HepG2 (cell line): ENCODE measurements at regions not wholly inside any gene's neighbourhood (a gene's known extent, or its start where the extent isn't known, plus 50 kb on each side); places are given as distances from the start of the nearest gene placed in this dataset.

ENCODE experiments used
- ATAC-seq: fragments of 200-7000 bp; cut with Tn5 transposase; 3 replicates; pipeline ENCODE4 v1.9.1; 2020; ENCODE audit warnings: mild to moderate bottlenecking, moderate library complexity
- BruUV-seq: library from RNA; stranded (reverse); fragments of 400-500 nt; replicated peaks from 2 replicates; lab custom pipeline; 2021; lab: Mats Ljungman, UMichigan
- CTCF ChIA-PET: fragments of 300-600 bp; formaldehyde crosslinking; extraction: SDS; loops from one replicate; lab custom pipeline; 2021; ENCODE audit warnings: low total read pairs, inconsistent platforms, low intra/inter-chr PET ratio; lab: Yijun Ruan, JAX
- POLR2A ChIA-PET: fragments of 350-600 bp; sonication (Branson Sonifier 250); formaldehyde crosslinking; loops from one replicate; lab custom pipeline; 2020; ENCODE audit warnings: antibody characterized with exemption, inconsistent platforms; lab: Yijun Ruan, JAX
- DNase-seq: peaks from one replicate; pipeline ENCODE4 v3.0.0-alpha.2; 2015; ENCODE audit warnings: low spot score
- FAIRE-seq: peaks from 3 replicates; lab custom pipeline; 2011; peaks lifted over from hg19 to GRCh38; lab: Jason Lieb, UNC
- H2AFZ ChIP-seq: one replicate; pipeline ENCODE4 v1.6.1; 2011; ENCODE audit warnings: low read length, inconsistent platforms
- H3K27ac ChIP-seq: fragments of 300-600 bp; 3 replicates; pipeline ENCODE4 v1.8.0; 2011; ENCODE audit warnings: mixed run types, mild to moderate bottlenecking, mixed read lengths, low read length, inconsistent platforms; ENCODE audit not compliant: insufficient read depth; ENCODE audit errors: extremely low read length
- H3K27me3 ChIP-seq, 2 experiments: fragments of 200-600 bp in 1 of 2; 2 replicates in 1 of 2; 3 replicates in 1 of 2; pipeline versions ENCODE4 v1.6.0 to v1.8.0; 2011; ENCODE audit warnings: low read length in 2 of 2, mild to moderate bottlenecking in 2 of 2, moderate library complexity in 2 of 2, inconsistent platforms in 1 of 2; ENCODE audit not compliant: insufficient read depth in 2 of 2, control insufficient read depth in 1 of 2
- H3K36me3 ChIP-seq, 2 experiments: fragments of 200-600 bp in 1 of 2; replicated peaks in 1 of 2; 2 replicates in 1 of 2; 3 replicates in 1 of 2; pipeline versions ENCODE4 v1.5.1 to v1.8.0; 2011; ENCODE audit warnings: low read length in 2 of 2, inconsistent platforms in 1 of 2; ENCODE audit not compliant: insufficient read depth in 2 of 2, control insufficient read depth in 1 of 2
- H3K4me1 ChIP-seq: 2 replicates; pipeline ENCODE4 v1.5.1; 2012; ENCODE audit warnings: low read length, inconsistent platforms; ENCODE audit not compliant: insufficient read depth
- H3K4me2 ChIP-seq: 2 replicates; pipeline ENCODE4 v1.6.0; 2011; ENCODE audit warnings: low read depth, low read length, inconsistent platforms
- H3K4me3 ChIP-seq, 3 experiments: fragments of 200-600 bp in 1 of 3; sonication (generic), shearing (Covaris generic) in 1 of 3; replicated peaks in 1 of 3; 2 replicates each; pipeline ENCODE4 v1.5.1; 2011 to 2016; ENCODE audit warnings: low read length in 3 of 3, inconsistent platforms in 2 of 3, low read depth in 2 of 3, mild to moderate bottlenecking in 2 of 3, control low read depth in 1 of 3, mixed read lengths in 1 of 3; ENCODE audit not compliant: insufficient read depth in 1 of 3
- H3K79me2 ChIP-seq: one replicate; pipeline ENCODE4 v1.6.1; 2011; ENCODE audit warnings: low read length, inconsistent platforms; ENCODE audit not compliant: insufficient read depth
- H3K9ac ChIP-seq: 2 replicates; pipeline ENCODE4 v1.6.0; 2011; ENCODE audit warnings: mild to moderate bottlenecking, low read depth, low read length, inconsistent platforms; ENCODE audit not compliant: insufficient read depth
- H3K9me3 ChIP-seq: 2 replicates; pipeline ENCODE4 v1.5.1; 2012; ENCODE audit warnings: mild to moderate bottlenecking, low read length
- H4K20me1 ChIP-seq: 2 replicates; pipeline ENCODE4 v1.6.0; 2011; ENCODE audit warnings: inconsistent platforms, mild to moderate bottlenecking, low read length, moderate library complexity; ENCODE audit not compliant: insufficient read depth
- HNF1A ChIP-seq, 2 experiments: sonication (generic) in 1 of 2; formaldehyde crosslinking in 1 of 2; IDR thresholded peaks; 2 replicates each; pipeline versions ENCODE4 v1.4.0 to v1.6.1; 2016 to 2020; ENCODE audit warnings: borderline replicate concordance in 1 of 2, low read depth in 1 of 2, mild to moderate bottlenecking in 1 of 2, missing genetic modification reagents in 1 of 2
- MLX ChIP-seq: IDR thresholded peaks from 2 replicates; pipeline ENCODE4 v1.6.1; 2016
- WGBS: methylation state at CpG from one replicate; pipeline ENCODE4 v1.1.6; 2017; ENCODE audit warnings: low lambda C conversion rate; 5-methylcytosine and 5-hydroxymethylcytosine counted together
- in situ Hi-C: cut with HindIII; loops from 2 replicates; pipeline ENCODE4 v1.10.0; 2017; ENCODE audit warnings: low pct_unique_long_range_greater_than_20kb; ENCODE audit not compliant: extremely low pct_ligation_motif_present
- intact Hi-C: fragments of 100-400 bp; cut with micrococcal nuclease; formaldehyde crosslinking; loops from one replicate; pipeline ENCODE4 v1.10.0; 2022; ENCODE audit not compliant: unreplicated experiment

- BruUV-seq = no TSS peak
- DNase-seq = no peak
- 13% methylated on average over 8 of the region's 9 CpGs for WGBS
- no peaks in the 10 kb centered on the region for H3K4me1 ChIP-seq
- H3K27ac ChIP-seq = no peak overlapping the region
- in situ Hi-C loops (no loop called here), intact Hi-C loops (no loop called here)
- TF ChIP-seq HNF1A (IDR thresholded peaks at IDR 0.05; ENCODE audit: low read depth) = no peak
- no peak for TF ChIP-seq HNF1A (CRISPR knock-in tag; IDR thresholded peaks at IDR 0.05; ENCODE audit: borderline replicate concordance)
- no peak for TF ChIP-seq MLX (CRISPR knock-in tag)
- no peaks in the 10 kb centered on the region for H4K20me1 ChIP-seq
- H3K36me3 ChIP-seq = no peaks in the 10 kb centered on the region
- H3K27me3 ChIP-seq = peaks cover 0 to 16% of the 10 kb centered on the region in 2 experiments; a peak in 2 of 5 replicates
- no peaks in the 10 kb centered on the region for H3K9me3 ChIP-seq
- no peak overlapping the region for H2AFZ ChIP-seq
- H3K79me2 ChIP-seq = no peaks in the 10 kb centered on the region
- no peak for ATAC-seq
- ChIA-PET CTCF (no interaction called here), POLR2A (no interaction called here)
- no peak overlapping the region for H3K9ac ChIP-seq
- no peak overlapping the region for H3K4me2 ChIP-seq
- H3K4me3 ChIP-seq = no peak overlapping the region
- no peak for FAIRE-seq
Measured at GRCh38 chr11:19306179-19306944, 65.6 kb upstream of the E2F8 start.
